Fibroblast of lung (primary cell): ENCODE measurements at regions not wholly inside any gene's neighbourhood (a gene's known extent, or its start where the extent isn't known, plus 50 kb on each side); places are given as distances from the start of the nearest gene placed in this dataset.

Experiments used
- DNase-seq, 2 donors: peaks; one replicate each; pipeline versions ENCODE4 v3.0.0 to v3.0.0-alpha.2; 2010; ENCODE audit warnings: low read depth in 2 of 2
- H2AFZ ChIP-seq: 2 replicates; pipeline ENCODE4 v1.5.1; 2012; ENCODE audit warnings: low read length, control low read depth, inconsistent platforms
- H3K27ac ChIP-seq: 2 replicates; pipeline ENCODE4 v1.5.1; 2011; ENCODE audit warnings: low read length, control low read depth; ENCODE audit not compliant: insufficient read depth
- H3K27me3 ChIP-seq: 2 replicates; pipeline ENCODE4 v1.5.1; 2011; ENCODE audit warnings: mild to moderate bottlenecking, low read length; ENCODE audit not compliant: control insufficient read depth, insufficient read depth
- H3K36me3 ChIP-seq: 2 replicates; pipeline ENCODE4 v1.5.1; 2011; ENCODE audit warnings: low read length; ENCODE audit not compliant: control insufficient read depth, insufficient read depth
- H3K4me1 ChIP-seq: 2 replicates; pipeline ENCODE4 v1.5.1; 2011; ENCODE audit warnings: low read length; ENCODE audit not compliant: control insufficient read depth, insufficient read depth; ENCODE audit errors: extremely low read depth
- H3K4me2 ChIP-seq: 2 replicates; pipeline ENCODE4 v1.5.1; 2011; ENCODE audit warnings: low read length, control low read depth; ENCODE audit not compliant: insufficient read depth; ENCODE audit errors: extremely low read depth
- H3K4me3 ChIP-seq, 4 experiments: fragments of 200-600 bp in 1 of 4; sonication (generic) in 1 of 4; replicated peaks in 1 of 4; 2 replicates each; pipeline ENCODE4 v1.5.1; 2011 to 2016; ENCODE audit warnings: low read length in 4 of 4, low read depth in 3 of 4, mild to moderate bottlenecking in 3 of 4, control low read depth in 2 of 4, inconsistent platforms in 1 of 4, mixed read lengths in 1 of 4; ENCODE audit not compliant: insufficient read depth in 1 of 4; ENCODE audit errors: control extremely low read depth in 1 of 4
- H3K79me2 ChIP-seq: 2 replicates; pipeline ENCODE4 v1.5.1; 2012; ENCODE audit warnings: mild to moderate bottlenecking, low read length, inconsistent platforms; ENCODE audit not compliant: control insufficient read depth, insufficient read depth
- H3K9ac ChIP-seq: 2 replicates; pipeline ENCODE4 v1.5.1; 2011; ENCODE audit warnings: mild to moderate bottlenecking, low read length, control low read depth; ENCODE audit not compliant: insufficient read depth
- H3K9me3 ChIP-seq: 2 replicates; pipeline ENCODE4 v1.5.1; 2012; ENCODE audit warnings: low read depth, low read length; ENCODE audit not compliant: control insufficient read depth, insufficient read depth
- H4K20me1 ChIP-seq: 2 replicates; pipeline ENCODE4 v1.5.1; 2011; ENCODE audit warnings: low read length; ENCODE audit not compliant: control insufficient read depth, insufficient read depth; ENCODE audit errors: extremely low read depth
- EZH2 ChIP-seq: IDR thresholded peaks from 2 replicates; pipeline ENCODE4 v1.5.1; 2012; ENCODE audit warnings: low read length, control low read depth, mild to moderate bottlenecking; ENCODE audit errors: missing control alignments
- TF ChIP-seq, protein P1 (sequence below), 2 donors: IDR thresholded peaks in 1 of 2; conservative IDR thresholded peaks in 1 of 2; 1 replicate in 1 of 2; 2 replicates in 1 of 2; pipeline ENCODE4 v1.5.1; 2011 to 2012; ENCODE audit warnings: low read length in 2 of 2, control low read depth in 1 of 2, inconsistent platforms in 1 of 2, low read depth in 1 of 2, mild to moderate bottlenecking in 1 of 2

- DNase-seq, result peak in 1 of 2 donors; percentile 1
- TF ChIP-seq EZH2, result no peak
- TF ChIP-seq, protein P1, sequence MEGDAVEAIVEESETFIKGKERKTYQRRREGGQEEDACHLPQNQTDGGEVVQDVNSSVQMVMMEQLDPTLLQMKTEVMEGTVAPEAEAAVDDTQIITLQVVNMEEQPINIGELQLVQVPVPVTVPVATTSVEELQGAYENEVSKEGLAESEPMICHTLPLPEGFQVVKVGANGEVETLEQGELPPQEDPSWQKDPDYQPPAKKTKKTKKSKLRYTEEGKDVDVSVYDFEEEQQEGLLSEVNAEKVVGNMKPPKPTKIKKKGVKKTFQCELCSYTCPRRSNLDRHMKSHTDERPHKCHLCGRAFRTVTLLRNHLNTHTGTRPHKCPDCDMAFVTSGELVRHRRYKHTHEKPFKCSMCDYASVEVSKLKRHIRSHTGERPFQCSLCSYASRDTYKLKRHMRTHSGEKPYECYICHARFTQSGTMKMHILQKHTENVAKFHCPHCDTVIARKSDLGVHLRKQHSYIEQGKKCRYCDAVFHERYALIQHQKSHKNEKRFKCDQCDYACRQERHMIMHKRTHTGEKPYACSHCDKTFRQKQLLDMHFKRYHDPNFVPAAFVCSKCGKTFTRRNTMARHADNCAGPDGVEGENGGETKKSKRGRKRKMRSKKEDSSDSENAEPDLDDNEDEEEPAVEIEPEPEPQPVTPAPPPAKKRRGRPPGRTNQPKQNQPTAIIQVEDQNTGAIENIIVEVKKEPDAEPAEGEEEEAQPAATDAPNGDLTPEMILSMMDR (conservative IDR thresholded peaks at IDR 0.05 in 1 of 2, IDR thresholded peaks at IDR 0.05 in 1 of 2; ENCODE audit: low read depth in 1 of 2, low read length in 2 of 2), result no peak
These were observed 188.1 kb downstream of the DPY19L2 start for GRCh38 chr12:63480186-63480585.

DNA sequence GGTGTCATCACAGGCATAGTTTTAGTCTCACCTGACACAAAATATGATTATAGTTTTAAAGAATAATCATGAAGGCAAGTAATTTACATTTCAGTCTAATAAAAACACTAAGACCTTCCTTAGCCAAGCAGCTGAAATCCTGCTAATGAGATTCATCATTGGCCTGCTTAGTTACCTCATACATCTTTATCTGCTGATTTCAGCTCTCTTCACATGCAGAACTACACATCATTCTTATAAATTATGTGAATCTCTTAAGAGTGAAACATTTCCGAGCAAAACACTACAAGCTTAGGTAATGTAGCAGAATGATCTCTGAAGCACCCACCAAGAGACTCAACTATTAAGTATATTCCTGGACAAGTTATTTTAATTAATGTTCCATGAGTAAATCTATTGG lies 198.1 kb downstream of the DPY19L2 start:
- Histone ChIP-seq H4K20me1 (no peaks in the 10 kb centered on the region), H3K4me1 (no peaks in the 10 kb centered on the region), H2AFZ (no peak overlapping the region), H3K36me3 (no peaks in the 10 kb centered on the region), H3K27ac (no peak overlapping the region), H3K4me3 (no peak overlapping the region), H3K4me2 (no peak overlapping the region), H3K27me3 (no peaks in the 10 kb centered on the region), H3K9ac (no peak overlapping the region), H3K79me2 (no peaks in the 10 kb centered on the region), H3K9me3 (no peaks in the 10 kb centered on the region)
- DNase-seq, result no peak
- TF ChIP-seq, protein P1 (conservative IDR thresholded peaks at IDR 0.05 in 1 of 2, IDR thresholded peaks at IDR 0.05 in 1 of 2; ENCODE audit: low read depth in 1 of 2, low read length in 2 of 2), result no peak
- TF ChIP-seq EZH2, result no peak

More at GRCh38 chr12:63480186-63480585, 188.1 kb downstream of the DPY19L2 start:
- H3K36me3 ChIP-seq, result no peaks in the 10 kb centered on the region
- H4K20me1 ChIP-seq, result no peaks in the 10 kb centered on the region
- H3K4me3 ChIP-seq, result no peak overlapping the region
- no peak overlapping the region for H3K4me2 ChIP-seq
- no peaks in the 10 kb centered on the region for H3K27me3 ChIP-seq
- no peaks in the 10 kb centered on the region for H3K9me3 ChIP-seq
- no peaks in the 10 kb centered on the region for H3K79me2 ChIP-seq
- no peak overlapping the region for H2AFZ ChIP-seq
- no peak overlapping the region for H3K27ac ChIP-seq
- no peak overlapping the region for H3K9ac ChIP-seq
- H3K4me1 ChIP-seq, result no peaks in the 10 kb centered on the region

DNA sequence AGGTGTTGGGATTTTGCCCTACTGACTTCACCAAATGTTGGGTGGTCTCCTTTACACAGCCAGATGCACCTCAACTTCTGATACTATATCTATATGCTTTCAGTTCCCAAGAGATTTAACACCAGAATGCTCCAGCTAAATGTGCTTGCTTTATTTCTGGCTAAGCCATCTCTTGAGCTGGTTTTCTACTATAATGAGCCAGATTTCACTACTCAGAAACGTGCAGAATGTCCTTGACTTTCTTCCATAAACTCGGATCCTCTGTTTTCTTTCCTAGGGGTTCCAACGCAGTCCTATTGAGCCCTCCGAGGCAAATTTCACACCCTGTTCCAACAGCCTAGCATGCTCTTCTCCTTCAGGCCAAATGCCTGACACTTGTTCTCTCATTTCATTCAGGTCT lies 200.3 kb downstream of the DPY19L2 start:
- Histone ChIP-seq H4K20me1 (no peaks in the 10 kb centered on the region), H3K4me3 (no peak overlapping the region), H2AFZ (no peak overlapping the region), H3K36me3 (no peaks in the 10 kb centered on the region), H3K27me3 (no peaks in the 10 kb centered on the region), H3K4me2 (no peak overlapping the region), H3K27ac (no peak overlapping the region), H3K4me1 (no peaks in the 10 kb centered on the region), H3K9ac (no peak overlapping the region), H3K9me3 (no peaks in the 10 kb centered on the region), H3K79me2 (no peaks in the 10 kb centered on the region)
- no peak for DNase-seq
- TF ChIP-seq, protein P1 (conservative IDR thresholded peaks at IDR 0.05 in 1 of 2, IDR thresholded peaks at IDR 0.05 in 1 of 2; ENCODE audit: low read depth in 1 of 2, low read length in 2 of 2), result no peak
- TF ChIP-seq EZH2, result no peak
